ENCODE measurements at regions not wholly inside any gene's neighbourhood (a gene's known extent, or its start where the extent isn't known, plus 50 kb on each side); places are given as distances from the start of the nearest gene placed in this dataset.

- Histone ChIP-seq H3K36me3 (ENCODE audit: control insufficient read depth in 2 of 2, insufficient read depth in 1 of 2, low read length in 2 of 2) (no peaks in the 10 kb centered on the region), H3K4me3 (ENCODE audit: low read depth, low read length) (no peak overlapping the region), H3K9me3 (ENCODE audit: control insufficient read depth, insufficient read depth, low read depth, low read length) (no peaks in the 10 kb centered on the region), H3K4me1 (ENCODE audit: control insufficient read depth, insufficient read depth, low read length) (no peaks in the 10 kb centered on the region), H3K27ac (ENCODE audit: extremely low read depth, low read depth, low read length) (no peak overlapping the region)
- POLR2A ChIA-PET = no interaction called here
- TF ChIP-seq ZBTB6 (tag by site-specific recombination; IDR thresholded peaks at IDR 0.05) = no peak
- no peak for TF ChIP-seq ZSCAN4 (tag by site-specific recombination; IDR thresholded peaks at IDR 0.05)
- no peak for TF ChIP-seq ZBTB21 (tag by site-specific recombination; IDR thresholded peaks at IDR 0.05)
- no peak for TF ChIP-seq ZNF133 (tag by site-specific recombination; IDR thresholded peaks at IDR 0.05)
- TF ChIP-seq ZNF777 (tag by site-specific recombination; IDR thresholded peaks at IDR 0.05; ENCODE audit: borderline replicate concordance) = no peak
- no peak for TF ChIP-seq ZNF140 (tag by site-specific recombination; IDR thresholded peaks at IDR 0.05)
- TF ChIP-seq ZNF174 (tag by site-specific recombination; IDR thresholded peaks at IDR 0.05) = no peak
- TF ChIP-seq ZNF791 (tag by site-specific recombination; IDR thresholded peaks at IDR 0.05) = no peak
- no peak for TF ChIP-seq ZNF549 (tag by site-specific recombination; IDR thresholded peaks at IDR 0.05)
- no peak for TF ChIP-seq ZNF677 (tag by site-specific recombination; IDR thresholded peaks at IDR 0.05)
- TF ChIP-seq ZNF223 (tag by site-specific recombination; IDR thresholded peaks at IDR 0.05) = no peak
- TF ChIP-seq ZNF48 (tag by site-specific recombination; IDR thresholded peaks at IDR 0.05) = no peak
- no peak for TF ChIP-seq AEBP2 (tag by site-specific recombination; IDR thresholded peaks at IDR 0.05; ENCODE audit: borderline replicate concordance)
- TF ChIP-seq KLF17 (tag by site-specific recombination; IDR thresholded peaks at IDR 0.05) = no peak
- TF ChIP-seq ZNF664 (tag by site-specific recombination; IDR thresholded peaks at IDR 0.05) = no peak
- no peak for TF ChIP-seq ZSCAN16 (tag by site-specific recombination; IDR thresholded peaks at IDR 0.05)
- TF ChIP-seq SCRT1 (tag by site-specific recombination; IDR thresholded peaks at IDR 0.05; ENCODE audit: borderline replicate concordance) = no peak
- TF ChIP-seq ZNF600 (tag by site-specific recombination; IDR thresholded peaks at IDR 0.05) = no peak
- CTCF ChIA-PET = no interaction called here
These were observed 373.7 kb upstream of the SLITRK6 start for GRCh38 chr13:86172961-86173360.

- no peak overlapping the region for H3K4me3 ChIP-seq (ENCODE audit: low read depth, low read length)
- POLR2A ChIA-PET = no interaction called here
- no peaks in the 10 kb centered on the region for H3K9me3 ChIP-seq (ENCODE audit: control insufficient read depth, insufficient read depth, low read depth, low read length)
- no peaks in the 10 kb centered on the region for H3K4me1 ChIP-seq (ENCODE audit: control insufficient read depth, insufficient read depth, low read length)
- CTCF ChIA-PET = interaction anchor here (0.6 kb wide), 1 partner anchor 1215 kb away, joined by 3 read pairs; no protein-coding TSS in a partner anchor
- TF ChIP-seq TCF7L2 (IDR thresholded peaks at IDR 0.05; ENCODE audit: borderline replicate concordance, low read depth, low read length) = no peak
- TF ChIP-seq MZF1 (tag by site-specific recombination; IDR thresholded peaks at IDR 0.05; ENCODE audit: borderline replicate concordance) = no peak
- H3K27ac ChIP-seq (ENCODE audit: extremely low read depth, low read depth, low read length) = no peak overlapping the region
- H3K36me3 ChIP-seq (ENCODE audit: control insufficient read depth in 2 of 2, insufficient read depth in 1 of 2, low read length in 2 of 2) = no peaks in the 10 kb centered on the region
These were observed 362.0 kb upstream of the SLITRK6 start for GRCh38 chr13:86161257-86161656.
